Stimulated activated CD4-positive, alpha-beta T cell treated with anti-CD3 and anti-CD28 coated beads, TNF-alpha, amount 100 ng/mL, for 24 hours (primary cell): ENCODE measurements at regions not wholly inside any gene's neighbourhood (a gene's known extent, or its start where the extent isn't known, plus 50 kb on each side); places are given as distances from the start of the nearest gene placed in this dataset.

Experiments
- DNase-seq, 3 experiments: peaks; one replicate each; pipeline ENCODE4 v3.0.0-alpha.2; 2020; ENCODE audit warnings: low read depth in 3 of 3

DNA sequence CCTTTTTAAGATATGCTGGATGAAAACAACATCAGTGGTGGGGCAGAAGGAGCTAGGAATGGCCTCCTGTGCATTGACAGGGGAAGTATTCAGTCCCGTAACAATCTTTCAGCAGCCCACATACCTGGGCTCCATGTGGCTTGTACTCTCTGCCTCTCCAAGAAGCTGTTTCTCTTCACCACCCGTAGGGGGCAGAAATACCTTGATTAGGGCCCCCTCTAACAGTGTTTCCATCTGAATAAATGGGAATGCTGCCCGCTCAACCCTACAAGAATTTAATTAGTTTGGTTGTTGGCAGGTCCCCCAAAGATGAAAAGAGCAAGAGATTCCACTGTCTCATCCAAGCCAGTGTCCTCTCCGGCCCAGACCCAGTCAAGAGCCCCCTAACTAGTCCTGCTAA lies 155.2 kb downstream of the SMIM20 start:
- DNase-seq, result no peak

DNA sequence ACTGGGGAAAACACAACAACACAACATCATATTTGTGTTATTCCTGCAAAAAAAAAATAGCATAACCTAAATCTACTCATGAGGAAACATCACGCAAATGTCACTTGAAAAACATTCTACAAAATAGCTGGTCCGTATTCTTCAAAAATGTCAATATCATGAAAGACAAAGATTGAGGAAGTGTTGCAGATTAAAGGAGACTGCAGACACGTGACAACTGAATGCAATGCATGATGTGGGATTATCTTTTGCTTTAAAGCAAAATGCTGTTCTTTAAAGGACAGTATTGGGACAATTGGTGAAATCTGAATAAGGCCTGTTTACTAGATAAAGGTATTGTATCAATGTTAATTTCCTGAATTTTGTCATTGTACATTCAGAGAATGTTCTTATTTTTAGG lies 157.7 kb downstream of the SMIM20 start:
- DNase-seq, result no peak

DNA sequence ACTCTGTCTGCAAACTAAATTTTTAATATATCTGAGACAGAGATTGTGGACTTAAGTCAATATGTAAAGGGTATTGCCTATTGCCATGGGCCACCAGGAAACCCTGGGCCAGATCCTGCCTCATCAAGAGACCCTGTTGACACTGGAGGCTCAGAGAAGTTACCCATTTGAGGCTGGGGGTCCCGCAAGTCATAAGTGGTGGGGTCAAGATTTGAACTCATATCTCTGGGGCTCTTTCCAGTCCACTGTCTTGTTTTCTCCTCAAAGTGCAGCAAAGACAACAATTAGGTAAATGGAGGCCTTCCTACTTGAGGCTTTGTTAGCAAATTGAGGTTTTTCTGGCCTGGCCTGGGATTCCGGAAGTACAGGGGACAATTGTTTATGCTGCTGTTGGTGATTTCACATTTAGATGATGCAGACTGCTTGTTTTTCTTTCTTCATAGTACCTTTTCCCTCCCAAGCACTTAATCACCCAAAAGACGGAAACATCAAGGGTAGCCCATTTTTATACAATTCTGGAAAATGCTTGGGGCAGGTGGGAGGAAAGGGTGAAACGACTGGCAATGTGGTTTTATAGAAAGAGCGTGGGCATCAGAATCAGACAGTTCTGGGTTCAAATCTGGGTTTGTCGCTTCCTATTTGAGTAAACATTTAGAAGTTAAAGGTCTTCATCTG lies 160.0 kb downstream of the SMIM20 start:
- peak in 1 of 3 experiments; percentile 30 for DNase-seq

DNA sequence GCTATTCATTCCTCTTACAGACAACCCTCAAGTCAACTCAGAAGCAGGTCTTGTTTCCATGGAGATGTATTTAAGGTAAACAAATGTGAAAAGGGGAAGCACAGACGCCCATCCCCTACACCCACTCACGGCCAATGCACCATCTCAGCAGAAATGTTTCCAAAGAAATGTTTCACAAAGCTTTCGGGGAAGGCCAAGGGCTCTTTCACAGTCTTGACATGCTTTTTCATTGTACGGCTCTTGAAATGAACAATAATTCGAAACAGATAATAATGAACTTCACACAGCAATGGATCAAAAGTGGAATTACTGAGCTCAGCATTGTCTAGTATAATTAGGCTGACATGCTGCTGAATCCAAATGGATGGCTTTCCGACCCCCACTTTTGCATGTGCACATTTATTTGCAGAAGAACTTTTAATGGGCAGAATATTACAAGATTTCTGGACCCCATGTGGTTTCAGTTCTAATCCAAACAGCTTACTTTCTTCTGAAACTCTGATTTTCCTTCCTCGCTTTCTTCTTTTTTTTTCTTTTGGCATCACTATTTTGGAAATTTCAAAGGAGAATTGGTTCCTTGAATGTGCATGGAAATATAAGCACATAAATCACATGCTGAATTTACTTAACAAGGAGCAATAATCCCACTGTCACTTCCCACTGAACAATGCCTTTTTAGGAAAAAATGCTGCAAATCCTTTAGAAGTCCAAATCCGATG lies 160.9 kb downstream of the SMIM20 start:
- peak; percentile 47 to 73 (median 70) for DNase-seq

DNA sequence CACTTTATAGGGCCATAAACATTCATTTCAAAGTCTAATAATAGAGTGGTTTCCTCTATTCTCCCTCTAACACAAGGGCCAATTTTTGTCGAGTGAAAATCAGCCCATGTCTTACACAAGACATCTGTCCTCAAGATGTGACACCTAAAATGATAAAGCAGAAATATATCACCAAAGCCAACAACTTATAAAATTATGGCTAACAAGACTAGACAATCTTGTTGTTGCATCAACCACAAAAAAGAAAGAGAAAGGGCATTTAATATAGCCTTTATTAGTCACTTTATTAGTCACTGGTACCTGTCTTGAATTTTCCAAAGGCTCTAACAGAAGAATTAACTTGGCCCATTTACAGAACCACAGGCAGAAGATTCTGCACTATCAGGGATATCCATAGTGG lies 161.6 kb downstream of the SMIM20 start:
- no peak for DNase-seq

DNA sequence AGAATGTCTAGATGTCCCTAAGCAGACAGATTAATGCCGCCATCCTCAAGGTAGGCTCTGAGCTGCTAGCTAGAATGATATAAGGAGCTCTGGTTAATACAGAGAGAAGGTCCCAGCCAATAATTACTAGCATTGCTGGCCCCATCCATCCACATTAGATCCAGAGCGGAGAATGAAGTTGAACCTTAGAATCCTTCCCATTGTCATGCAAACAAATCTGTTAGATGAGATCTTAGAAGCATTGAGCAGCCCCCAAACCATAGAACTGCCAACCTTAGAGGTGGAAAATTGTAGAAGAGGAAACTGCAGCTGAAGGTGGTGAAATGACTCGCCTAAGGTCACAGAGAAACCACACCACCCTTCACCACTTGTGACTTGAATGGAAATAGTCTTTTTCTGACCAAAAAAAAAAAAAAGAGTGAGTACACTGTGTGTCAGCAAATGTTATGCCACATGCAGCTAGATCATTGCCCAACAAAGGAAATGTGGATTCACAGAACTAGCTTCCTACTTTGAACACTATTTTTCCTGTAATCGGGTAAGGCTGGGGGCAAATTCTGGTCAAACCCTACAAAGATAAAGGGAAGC lies 162.1 kb downstream of the SMIM20 start:
- peak in 2 of 3 experiments; percentile 35 to 43 for DNase-seq

DNA sequence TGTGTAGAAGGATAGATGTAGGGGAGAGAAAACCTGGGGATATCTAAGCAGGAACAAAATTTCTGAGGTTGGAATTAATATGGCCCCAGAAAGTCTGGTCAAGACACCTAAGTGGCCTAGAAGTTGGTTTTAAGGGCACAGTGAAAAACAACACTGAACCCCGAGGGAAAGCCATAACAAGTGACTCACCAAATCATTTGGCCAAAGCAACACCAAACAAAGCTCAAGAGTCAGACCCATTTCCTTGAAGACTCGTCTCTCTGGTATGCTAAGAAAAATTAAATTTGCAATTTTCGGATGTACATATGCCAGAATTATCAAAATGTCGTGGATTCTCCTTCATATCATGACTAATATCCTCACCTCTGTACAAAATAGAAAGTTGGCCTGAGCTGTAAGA lies 162.9 kb downstream of the SMIM20 start:
- DNase-seq, result no peak

DNA sequence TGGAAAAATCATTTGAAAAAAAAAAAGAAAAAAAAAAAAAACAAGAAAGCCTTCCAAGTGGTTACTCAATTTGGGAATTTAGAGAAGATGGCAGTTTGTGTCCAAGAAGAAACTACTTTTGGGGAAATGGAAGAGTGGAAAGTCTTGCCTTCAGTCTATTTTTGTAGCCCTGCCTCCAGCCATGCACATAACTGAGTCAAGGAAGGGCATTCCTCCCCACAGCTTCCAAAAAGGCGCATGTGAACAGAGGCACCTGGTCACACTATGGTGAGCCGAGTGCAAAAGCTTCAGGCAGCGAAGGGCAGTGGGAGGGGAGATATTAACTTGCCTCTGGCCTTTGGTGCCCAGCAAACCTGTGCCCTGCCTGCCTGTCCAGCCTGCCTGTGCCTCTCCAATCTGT lies 163.7 kb downstream of the SMIM20 start:
- DNase-seq, result no peak

DNA sequence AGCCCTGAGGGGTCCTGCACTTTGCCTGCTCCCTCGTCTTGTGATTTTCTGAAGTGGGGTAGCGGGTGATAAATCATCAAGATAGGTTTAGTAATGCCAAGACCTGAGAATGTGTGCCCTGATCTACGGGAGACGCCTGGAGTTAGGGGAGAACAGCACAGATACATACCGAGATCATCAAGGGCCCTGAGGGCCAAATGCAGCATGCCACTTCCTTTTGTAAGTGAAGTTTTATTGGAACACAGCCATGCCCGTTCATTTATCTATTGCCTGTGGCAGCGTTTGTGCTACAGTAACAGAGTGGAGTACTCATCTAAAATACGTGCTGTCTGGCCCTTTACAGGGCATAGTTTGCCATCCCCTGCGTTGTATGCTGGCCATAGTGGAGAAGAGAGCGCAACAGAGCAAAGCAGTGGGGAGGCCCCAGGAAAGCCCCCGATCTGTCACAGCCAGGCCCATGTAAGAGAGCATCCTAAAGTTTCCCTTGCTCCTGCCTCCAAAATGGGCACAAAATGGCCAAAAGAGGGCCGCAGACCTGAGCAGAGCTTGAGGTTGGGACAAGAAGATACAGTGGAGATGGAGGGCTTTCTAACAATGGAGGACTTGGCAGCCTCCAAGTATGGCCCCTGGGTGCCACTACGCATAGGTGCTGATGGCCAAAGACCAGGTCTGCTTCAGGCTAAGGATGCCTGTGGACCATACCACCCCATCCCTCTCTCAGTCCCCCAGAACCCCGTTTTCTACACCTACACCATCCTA lies 167.0 kb downstream of the SMIM20 start:
- DNase-seq, result no peak

DNA sequence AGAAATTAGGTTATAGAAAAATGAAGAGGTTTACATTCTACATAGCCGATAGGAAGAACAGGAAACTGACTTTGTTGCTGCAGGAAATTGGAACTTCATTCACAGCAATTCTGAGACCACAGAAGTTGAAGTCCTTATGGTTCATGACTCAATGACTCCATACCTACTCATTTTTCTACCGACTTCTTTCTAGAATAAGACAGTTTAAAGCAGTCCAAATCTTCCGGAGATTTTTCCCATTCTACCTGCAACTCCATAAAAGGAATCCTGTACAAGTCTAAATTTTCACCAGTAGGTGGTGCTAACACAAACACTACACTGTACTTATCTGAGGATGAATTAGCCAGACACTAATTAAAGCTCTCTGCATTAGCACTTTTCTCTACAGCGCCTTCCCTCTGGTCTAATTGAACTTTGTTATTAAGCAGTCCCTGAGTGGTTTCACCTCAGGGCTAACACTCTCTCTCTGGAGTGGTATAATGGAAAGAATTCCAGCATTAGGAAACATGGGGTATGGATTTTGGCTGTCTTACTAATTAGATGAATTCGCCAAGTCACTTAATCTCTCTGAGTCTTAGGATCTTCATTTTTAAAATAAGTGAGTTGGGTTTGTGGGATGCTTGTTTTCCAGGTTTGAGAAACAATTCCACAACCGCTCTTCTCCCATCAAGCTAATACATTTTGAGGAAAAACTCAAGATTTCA lies 167.9 kb downstream of the SMIM20 start:
- DNase-seq, result no peak

DNA sequence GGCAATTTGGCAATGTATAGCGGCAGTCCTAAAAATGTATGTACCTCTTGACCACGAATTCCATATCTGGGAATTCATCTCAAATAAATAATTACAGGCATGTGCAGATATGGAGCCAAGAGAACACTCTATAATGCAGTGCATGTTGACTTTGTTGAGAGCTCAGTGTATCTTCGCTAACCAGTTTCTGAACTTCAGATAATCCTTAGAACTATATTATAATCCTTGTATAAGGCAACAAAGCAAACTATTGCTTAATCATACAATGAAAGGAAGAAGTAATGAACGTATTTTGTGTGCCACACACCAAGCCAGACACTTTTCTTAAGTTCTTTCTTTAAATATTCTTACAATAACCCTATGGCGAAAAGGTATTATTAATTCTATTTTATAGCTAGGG lies 168.5 kb downstream of the SMIM20 start:
- DNase-seq, result no peak

DNA sequence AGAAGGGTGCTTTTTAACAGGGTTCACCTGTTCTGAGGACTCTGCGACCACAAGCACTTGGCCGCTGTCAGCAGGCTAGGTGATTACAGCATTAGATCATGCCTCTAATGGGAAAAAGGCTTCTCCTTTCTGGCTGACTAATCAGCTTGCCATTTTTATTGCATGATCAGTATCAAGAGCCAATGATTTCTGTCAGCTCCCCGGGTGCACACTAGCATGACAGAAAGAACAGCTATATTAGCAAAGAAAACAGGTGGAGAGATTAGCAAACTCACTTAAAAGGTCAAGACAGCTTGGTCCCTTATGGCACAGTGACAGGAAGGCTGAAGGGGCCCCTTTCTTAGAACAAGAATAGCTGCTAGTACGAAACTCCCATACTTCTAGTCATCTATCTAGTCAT lies 170.0 kb downstream of the SMIM20 start:
- no peak for DNase-seq

DNA sequence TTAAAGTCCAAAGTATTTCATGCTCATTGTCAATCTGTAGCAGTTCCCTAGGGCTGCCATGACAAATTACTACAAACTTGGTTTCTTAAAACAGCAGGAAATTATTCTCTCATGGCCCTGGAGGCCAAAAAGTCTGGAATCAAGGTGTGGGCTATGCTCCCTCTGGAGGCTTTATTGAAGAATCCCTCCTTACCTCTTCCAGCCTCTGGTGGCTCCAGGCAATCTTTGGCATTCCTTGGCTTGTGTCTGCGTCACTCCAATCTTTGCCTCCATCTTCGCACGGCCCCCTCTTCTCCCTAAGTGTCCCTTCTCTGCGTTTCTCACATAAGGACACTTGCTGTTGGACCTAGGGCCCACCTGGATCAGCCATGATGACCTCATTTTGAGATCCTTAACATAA lies 170.4 kb downstream of the SMIM20 start:
- no peak for DNase-seq

DNA sequence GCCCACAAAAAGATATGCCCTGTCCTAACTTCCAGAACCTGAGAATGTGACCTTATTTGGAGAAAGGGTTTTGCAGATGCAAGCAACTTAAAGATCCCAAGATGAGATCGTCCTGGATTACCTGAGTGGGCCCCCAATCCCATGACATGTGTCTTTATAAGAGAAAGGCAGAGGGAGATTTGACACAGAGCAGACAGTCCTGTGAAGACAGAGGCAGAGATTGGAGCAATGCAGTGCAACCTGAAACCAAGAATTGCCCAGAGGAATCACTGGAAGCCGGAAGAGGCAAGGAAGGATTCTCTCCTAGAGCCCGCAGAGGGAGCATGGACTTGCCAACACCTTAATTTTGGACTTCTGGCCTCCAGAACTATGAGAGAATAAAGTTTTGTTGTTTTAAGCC lies 171.5 kb downstream of the SMIM20 start:
- DNase-seq, result no peak

DNA sequence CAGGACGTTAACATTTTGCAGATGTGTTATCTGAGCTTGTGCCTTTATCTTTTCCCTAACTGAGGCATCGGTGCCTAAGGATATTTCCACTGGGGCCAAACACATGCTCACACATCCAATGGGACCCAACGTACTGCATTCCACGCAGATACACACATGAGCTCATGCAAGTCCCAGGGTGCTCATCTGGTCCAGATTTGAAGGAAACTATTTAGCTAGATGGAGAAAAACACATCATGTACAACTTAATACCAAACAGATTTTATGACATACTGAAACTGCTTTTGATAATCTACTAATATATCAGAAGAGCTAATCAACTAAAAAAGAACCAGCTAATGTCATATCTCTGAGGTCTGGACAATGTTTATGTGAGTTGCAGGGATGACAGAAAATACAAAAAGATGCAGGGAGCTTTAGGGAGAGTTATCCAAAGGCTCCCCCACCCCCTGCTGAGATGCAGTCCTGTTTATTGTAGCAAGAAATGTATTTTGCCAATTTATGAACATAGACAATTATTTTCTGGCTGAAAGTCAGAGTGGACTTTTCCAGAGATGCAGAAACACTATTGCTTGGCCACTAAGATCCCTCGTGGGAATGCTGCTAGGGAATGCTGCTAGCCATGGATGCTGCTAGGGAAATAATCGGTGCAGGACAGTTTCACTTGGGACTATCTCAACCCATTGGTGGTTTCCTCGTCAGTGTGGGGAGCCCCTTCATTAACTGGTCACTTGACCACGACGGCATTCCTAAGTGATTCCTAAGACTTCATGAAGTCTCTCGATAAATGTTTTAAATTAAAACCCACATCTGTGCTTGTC lies 172.8 kb downstream of the SMIM20 start:
- no peak for DNase-seq

DNA sequence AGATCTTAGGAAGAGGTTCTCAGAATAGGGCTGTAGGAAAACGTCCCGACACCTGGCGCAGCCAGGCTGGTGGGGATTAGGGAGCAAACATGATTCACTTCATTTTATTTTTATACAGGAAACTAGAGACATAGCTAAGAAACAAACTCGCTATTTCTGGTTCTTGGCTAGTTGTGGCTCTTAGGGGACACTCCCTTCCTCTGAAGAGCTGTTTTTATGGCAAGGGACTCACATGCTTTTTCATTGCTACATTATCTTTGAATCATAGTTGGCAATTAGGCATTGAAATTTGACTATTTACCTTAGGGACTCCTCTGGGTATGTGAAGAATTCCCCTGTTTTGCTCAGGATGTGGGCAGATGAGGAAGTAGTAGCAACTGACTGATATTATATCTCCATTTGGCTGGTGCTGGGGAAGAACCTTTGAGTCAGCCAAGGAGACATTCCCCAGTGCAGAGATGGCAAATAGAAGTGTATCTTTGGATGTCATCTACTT lies 174.5 kb downstream of the SMIM20 start:
- DNase-seq, result peak in 2 of 3 experiments; percentile 32 to 41

DNA sequence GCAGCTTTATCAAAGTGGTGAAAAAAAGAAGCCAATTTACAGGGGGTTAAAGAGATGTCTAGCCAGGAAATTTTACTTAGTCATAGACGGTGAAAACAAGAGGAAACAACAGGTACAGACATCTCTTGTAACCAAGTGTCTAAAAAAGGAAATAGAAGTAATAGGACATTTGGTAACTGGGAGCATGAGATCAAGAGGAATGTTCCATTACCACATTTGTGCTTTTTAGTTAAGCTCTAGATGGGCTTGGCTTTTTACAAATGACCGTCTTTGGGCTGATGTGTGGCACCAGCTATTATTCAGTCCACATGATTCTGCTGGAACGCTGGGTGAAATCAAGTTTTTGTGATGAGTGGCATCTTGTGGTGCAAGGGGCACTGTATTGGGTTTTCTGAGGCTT lies 179.5 kb downstream of the SMIM20 start:
- DNase-seq, result no peak

DNA sequence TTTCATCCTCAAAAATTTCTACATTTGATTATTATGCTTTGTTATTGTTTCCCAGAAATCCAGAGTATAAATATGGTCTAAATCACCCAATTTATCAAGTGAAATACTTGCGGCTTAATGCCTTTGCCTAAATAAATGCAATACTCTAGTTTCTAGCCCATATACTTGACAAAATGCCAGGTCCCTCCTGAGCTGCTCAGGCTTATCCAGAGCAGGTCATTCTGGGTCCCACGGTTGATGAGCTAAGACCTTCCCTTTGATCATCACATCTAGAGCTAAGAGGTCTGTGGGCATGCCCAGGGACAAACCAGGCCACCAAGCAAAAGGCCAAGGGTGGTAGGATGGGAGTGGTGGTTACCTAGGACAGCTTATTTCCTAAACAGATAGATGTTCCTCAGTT lies 180.1 kb downstream of the SMIM20 start:
- no peak for DNase-seq

DNA sequence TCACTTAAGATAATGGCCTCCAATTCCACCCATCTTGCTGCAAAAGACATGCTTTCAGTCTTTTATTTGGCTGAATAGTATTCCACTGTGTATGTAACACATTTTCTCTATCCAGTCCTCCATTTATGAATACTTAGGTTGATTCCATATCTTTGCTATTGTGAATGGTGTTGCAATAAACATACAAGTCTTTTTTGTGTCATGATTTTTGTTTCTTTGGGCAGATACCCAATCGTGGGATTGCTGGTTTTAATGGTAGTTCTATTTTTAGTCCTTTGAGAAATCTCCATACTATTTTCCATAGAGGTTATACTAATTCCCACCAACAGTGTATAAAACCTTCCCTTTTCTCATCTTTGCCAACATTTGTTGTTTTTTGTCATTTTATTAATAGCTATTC lies 180.9 kb downstream of the SMIM20 start:
- DNase-seq, result no peak

DNA sequence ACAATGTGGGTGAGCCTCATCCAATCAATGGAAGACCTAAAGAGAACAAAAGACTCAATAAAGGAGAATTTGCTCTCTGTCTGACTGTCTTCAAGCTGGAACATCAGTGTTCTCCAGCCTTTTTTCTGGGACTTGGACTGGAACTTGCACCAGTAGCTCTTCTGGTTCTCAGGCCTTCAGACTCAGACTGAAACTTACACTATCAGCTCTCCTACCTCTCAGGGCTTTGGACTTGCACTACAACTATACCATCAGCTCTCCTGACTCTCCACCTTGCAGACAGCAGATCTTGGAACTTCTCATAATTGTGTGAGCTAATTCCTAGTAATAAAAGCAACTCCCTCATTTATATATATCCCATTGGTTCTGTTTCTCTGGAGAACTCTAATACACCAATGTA lies 185.9 kb downstream of the SMIM20 start:
- DNase-seq, result no peak

DNA sequence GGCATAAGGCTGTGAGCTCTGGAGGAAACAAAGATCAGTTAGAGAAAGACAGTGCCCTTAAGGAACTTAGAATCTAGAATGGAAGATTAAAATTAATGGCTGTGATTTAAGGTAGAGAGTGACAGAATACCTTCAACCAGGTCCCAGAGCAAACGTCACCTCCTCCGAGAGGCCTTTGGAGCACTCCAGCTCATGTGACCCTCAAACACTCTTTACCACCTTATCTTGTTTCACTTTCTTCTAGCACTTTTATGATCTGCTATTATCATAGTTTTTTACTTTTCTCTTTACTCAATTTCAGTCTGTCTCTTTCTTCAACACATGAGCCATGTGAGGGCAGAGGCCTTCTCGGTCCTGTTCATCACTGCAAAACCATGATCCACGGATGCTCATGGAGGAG lies 187.0 kb downstream of the SMIM20 start:
- DNase-seq, result no peak
